ENCODE measurements at regions not wholly inside any gene's neighbourhood (a gene's known extent, or its start where the extent isn't known, plus 50 kb on each side); places are given as distances from the start of the nearest gene placed in this dataset.
"Not testable (repeated sequence)": the region's sequence is repeated elsewhere in the genome, so short reads cannot be mapped to it uniquely, and the experiment has no call there.

- no peak for TF ChIP-seq JUND (IDR thresholded peaks at IDR 0.05; ENCODE audit: low read depth)
- no peak for DNase-seq (ENCODE audit: low read depth in 1 of 2, low spot score in 1 of 2)
- in situ Hi-C loops (cut with HindIII; ENCODE audit: low pct_unique_long_range_greater_than_20kb, low sequenced_read_pairs): no loop called here
These were observed 557.5 kb downstream of the DSC3 start for GRCh38 chr18:30485078-30485477.

- DNase-seq (ENCODE audit: low read depth in 1 of 2, low spot score in 1 of 2): no peak
- in situ Hi-C loops (cut with HindIII; ENCODE audit: low pct_unique_long_range_greater_than_20kb, low sequenced_read_pairs): no loop called here
- no peak for TF ChIP-seq JUND (IDR thresholded peaks at IDR 0.05; ENCODE audit: low read depth)
These were observed 560.7 kb downstream of the DSC3 start for GRCh38 chr18:30481871-30482270.

GRCh38 chr18:30469091-30469490 is 573.5 kb downstream of the DSC3 start:
- no peak for DNase-seq (ENCODE audit: low read depth in 1 of 2, low spot score in 1 of 2)
- no peak for TF ChIP-seq JUND (IDR thresholded peaks at IDR 0.05; ENCODE audit: low read depth)
- in situ Hi-C loops (cut with HindIII; ENCODE audit: low pct_unique_long_range_greater_than_20kb, low sequenced_read_pairs): no loop called here

- TF ChIP-seq JUND (IDR thresholded peaks at IDR 0.05; ENCODE audit: low read depth): no peak
- no peak for DNase-seq (ENCODE audit: low read depth in 1 of 2, low spot score in 1 of 2)
- in situ Hi-C loops (cut with HindIII; ENCODE audit: low pct_unique_long_range_greater_than_20kb, low sequenced_read_pairs): no loop called here
These were observed 577.4 kb downstream of the DSC3 start for GRCh38 chr18:30465096-30465495.

DNA sequence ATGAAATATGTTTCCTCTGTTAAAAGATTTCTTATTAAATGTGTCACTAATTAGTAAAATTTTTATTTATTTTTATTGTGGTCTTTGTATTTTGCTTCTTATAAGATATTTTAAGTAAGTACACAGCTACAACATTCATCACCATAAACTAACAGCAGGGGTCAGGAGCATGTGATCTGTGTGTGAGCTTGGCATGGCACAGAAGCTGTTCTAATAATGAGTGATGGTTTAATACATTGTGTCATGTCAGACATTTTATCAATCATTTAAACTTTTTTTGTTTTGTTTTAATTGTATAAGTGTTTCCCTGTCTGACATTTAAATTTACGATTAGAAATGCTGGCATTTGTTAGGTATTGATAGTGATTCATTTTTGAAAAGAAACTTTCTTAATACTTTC is 585.4 kb downstream of the DSC3 start:
- no peak for DNase-seq (ENCODE audit: low read depth in 1 of 2, low spot score in 1 of 2)
- TF ChIP-seq JUND (IDR thresholded peaks at IDR 0.05; ENCODE audit: low read depth): no peak
- in situ Hi-C loops (cut with HindIII; ENCODE audit: low pct_unique_long_range_greater_than_20kb, low sequenced_read_pairs): no loop called here

- in situ Hi-C loops (cut with HindIII; ENCODE audit: low pct_unique_long_range_greater_than_20kb, low sequenced_read_pairs): no loop called here
- no peak for TF ChIP-seq JUND (IDR thresholded peaks at IDR 0.05; ENCODE audit: low read depth)
- no peak for DNase-seq (ENCODE audit: low read depth in 1 of 2, low spot score in 1 of 2)
These were observed 586.8 kb downstream of the DSC3 start for GRCh38 chr18:30455741-30456140.

- DNase-seq (ENCODE audit: low read depth in 1 of 2, low spot score in 1 of 2): no peak
- no peak for TF ChIP-seq JUND (IDR thresholded peaks at IDR 0.05; ENCODE audit: low read depth)
- in situ Hi-C loops (cut with HindIII; ENCODE audit: low pct_unique_long_range_greater_than_20kb, low sequenced_read_pairs): no loop called here
These were observed 587.6 kb downstream of the DSC3 start for GRCh38 chr18:30454920-30455319.

GRCh38 chr18:30451981-30452380 is 590.6 kb downstream of the DSC3 start:
- TF ChIP-seq JUND (IDR thresholded peaks at IDR 0.05; ENCODE audit: low read depth): no peak
- in situ Hi-C loops (cut with HindIII; ENCODE audit: low pct_unique_long_range_greater_than_20kb, low sequenced_read_pairs): no loop called here

DNA sequence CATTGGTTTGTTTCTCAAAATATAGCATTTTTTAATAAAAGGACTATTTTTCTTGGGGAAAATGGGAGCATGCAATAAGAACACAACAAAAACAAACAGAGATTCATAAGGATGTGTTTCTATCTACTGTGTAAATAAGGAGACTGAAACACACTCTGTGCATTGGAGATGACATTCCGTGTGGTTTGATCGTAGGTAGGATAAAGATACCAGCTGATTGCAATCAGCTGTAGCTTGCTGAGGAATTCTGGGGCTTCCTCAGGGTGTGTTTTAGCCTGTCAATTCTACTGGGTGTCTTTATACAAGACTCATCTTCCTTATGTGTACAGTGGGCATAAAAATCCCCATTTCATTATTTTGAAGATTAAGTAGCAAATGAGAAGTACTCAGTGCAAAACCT is 591.6 kb downstream of the DSC3 start:
- in situ Hi-C loops (cut with HindIII; ENCODE audit: low pct_unique_long_range_greater_than_20kb, low sequenced_read_pairs): no loop called here
- 0 out of 2 replicates have a peak, but pooled peaks have one; percentile 37 for TF ChIP-seq JUND (IDR thresholded peaks at IDR 0.05; ENCODE audit: low read depth)
- DNase-seq (ENCODE audit: low read depth in 1 of 2, low spot score in 1 of 2): peak in 1 of 2 experiments; percentile 62

More at GRCh38 chr18:30451981-30452380, 590.6 kb downstream of the DSC3 start:
- DNase-seq (ENCODE audit: low read depth in 1 of 2, low spot score in 1 of 2): no peak

DNA sequence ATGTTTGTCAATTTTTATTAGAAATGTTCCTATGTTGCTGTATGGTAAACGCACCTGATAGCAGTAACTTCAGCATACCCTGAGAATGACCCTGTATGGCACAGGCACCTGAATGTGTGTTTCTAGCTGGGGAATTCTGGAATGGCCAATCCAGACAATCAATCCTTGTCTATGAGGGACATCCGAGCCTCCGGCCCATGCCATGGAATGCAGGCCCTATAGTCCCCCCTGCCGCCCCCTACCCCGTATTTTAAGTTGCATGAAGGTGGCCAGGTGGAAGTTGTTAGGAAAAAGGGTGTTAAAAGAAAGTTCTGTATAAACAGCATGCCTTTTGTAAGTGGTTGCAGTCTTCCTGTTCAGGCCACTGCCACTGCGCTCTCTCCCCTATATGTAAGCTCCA is 595.9 kb downstream of the DSC3 start:
- no peak for TF ChIP-seq JUND (IDR thresholded peaks at IDR 0.05; ENCODE audit: low read depth)
- DNase-seq (ENCODE audit: low read depth in 1 of 2, low spot score in 1 of 2): no peak
- in situ Hi-C loops (cut with HindIII; ENCODE audit: low pct_unique_long_range_greater_than_20kb, low sequenced_read_pairs): no loop called here

DNA sequence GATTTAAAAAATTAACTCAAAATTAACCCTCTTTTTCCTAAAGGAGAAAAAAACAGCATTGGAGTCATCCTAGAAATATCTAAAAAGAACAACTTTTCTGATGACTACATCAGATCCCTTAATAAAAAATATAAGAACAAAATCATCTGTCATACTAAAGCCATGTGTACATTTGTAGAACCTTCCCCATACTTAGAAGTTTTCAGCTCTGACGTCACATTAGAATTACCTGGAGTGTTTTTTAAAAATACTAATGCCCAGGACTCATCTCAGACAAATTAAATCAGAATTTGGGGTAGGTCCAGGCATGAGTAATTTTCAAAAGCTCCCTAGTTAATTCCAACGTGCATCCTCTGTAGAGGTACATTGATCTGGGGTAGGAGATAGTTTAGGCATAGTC is 598.0 kb downstream of the DSC3 start:
- in situ Hi-C loops (cut with HindIII; ENCODE audit: low pct_unique_long_range_greater_than_20kb, low sequenced_read_pairs): no loop called here
- no peak for DNase-seq (ENCODE audit: low read depth in 1 of 2, low spot score in 1 of 2)
- no peak for TF ChIP-seq JUND (IDR thresholded peaks at IDR 0.05; ENCODE audit: low read depth)

- in situ Hi-C loops (cut with HindIII; ENCODE audit: low pct_unique_long_range_greater_than_20kb, low sequenced_read_pairs): no loop called here
- no peak for DNase-seq (ENCODE audit: low read depth in 1 of 2, low spot score in 1 of 2)
- no peak for TF ChIP-seq JUND (IDR thresholded peaks at IDR 0.05; ENCODE audit: low read depth)
These were observed 602.2 kb downstream of the DSC3 start for GRCh38 chr18:30440351-30440750.

DNA sequence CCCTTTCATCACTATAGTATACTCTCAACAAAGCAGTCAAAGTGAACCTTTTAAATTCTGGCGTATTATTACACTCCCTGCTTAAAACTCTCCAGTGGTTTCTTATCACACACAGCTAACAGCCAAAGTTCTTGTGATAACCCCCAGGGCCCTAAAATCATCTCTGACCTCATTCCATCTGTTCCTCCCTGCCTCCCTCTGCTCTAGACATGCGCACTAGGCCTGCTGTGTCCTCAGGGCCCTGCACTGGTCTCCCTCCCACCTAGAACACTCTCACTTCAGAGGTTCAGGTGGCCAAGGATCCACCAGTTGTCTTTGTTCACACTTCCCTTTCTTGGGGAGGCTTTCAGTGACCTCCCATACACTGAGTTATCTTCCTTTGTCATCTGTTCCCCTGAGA is 603.4 kb downstream of the DSC3 start:
- TF ChIP-seq JUND (IDR thresholded peaks at IDR 0.05; ENCODE audit: low read depth): no peak
- in situ Hi-C loops (cut with HindIII; ENCODE audit: low pct_unique_long_range_greater_than_20kb, low sequenced_read_pairs): no loop called here
- no peak for DNase-seq (ENCODE audit: low read depth in 1 of 2, low spot score in 1 of 2)

DNA sequence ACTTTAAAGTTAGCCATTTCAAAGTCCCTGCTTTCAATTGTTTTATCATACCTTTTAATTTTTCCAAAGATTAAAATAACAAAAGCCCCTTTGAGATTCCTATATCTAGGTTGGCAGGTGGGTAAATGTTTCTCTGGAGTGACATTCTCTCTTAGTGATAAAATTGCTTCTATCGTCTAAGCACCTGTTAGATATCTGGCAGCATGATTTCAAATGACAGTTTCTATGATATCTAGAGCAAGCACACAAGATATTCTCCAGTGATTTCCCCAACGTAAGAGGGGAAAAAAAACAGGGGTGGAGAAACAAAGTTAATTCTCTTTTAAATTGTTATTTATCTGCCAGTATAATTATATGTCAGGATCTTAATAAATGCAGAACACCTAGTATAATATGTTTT is 610.2 kb downstream of the DSC3 start:
- in situ Hi-C loops (cut with HindIII; ENCODE audit: low pct_unique_long_range_greater_than_20kb, low sequenced_read_pairs): no loop called here
- DNase-seq (ENCODE audit: low read depth in 1 of 2, low spot score in 1 of 2): no peak
- TF ChIP-seq JUND (IDR thresholded peaks at IDR 0.05; ENCODE audit: low read depth): no peak

DNA sequence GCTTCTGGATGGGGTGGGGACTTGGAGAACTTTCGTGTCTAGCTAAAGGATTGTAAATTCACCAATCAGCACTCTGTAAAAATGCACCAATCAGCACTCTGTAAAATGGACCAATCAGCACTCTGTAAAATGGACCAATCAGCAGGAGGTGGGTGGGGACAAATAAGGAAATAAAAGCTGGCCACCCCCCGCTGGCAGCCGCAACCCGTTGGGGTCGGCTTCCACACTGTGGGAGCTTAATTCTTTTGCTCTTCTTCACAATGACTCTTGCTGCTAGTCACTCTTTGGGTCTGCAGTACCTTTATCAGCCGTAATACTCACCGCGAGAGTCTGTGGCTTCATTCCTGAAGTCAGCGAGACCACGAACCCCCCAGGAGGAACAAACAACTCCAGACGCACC is 623.1 kb downstream of the DSC3 start:
- DNase-seq (ENCODE audit: low read depth in 1 of 2, low spot score in 1 of 2); in situ Hi-C loops (cut with HindIII; ENCODE audit: low pct_unique_long_range_greater_than_20kb, low sequenced_read_pairs): not testable (repeated sequence)
